ENCODE measurements at regions not wholly inside any gene's neighbourhood (a gene's known extent, or its start where the extent isn't known, plus 50 kb on each side); places are given as distances from the start of the nearest gene placed in this dataset.

DNA sequence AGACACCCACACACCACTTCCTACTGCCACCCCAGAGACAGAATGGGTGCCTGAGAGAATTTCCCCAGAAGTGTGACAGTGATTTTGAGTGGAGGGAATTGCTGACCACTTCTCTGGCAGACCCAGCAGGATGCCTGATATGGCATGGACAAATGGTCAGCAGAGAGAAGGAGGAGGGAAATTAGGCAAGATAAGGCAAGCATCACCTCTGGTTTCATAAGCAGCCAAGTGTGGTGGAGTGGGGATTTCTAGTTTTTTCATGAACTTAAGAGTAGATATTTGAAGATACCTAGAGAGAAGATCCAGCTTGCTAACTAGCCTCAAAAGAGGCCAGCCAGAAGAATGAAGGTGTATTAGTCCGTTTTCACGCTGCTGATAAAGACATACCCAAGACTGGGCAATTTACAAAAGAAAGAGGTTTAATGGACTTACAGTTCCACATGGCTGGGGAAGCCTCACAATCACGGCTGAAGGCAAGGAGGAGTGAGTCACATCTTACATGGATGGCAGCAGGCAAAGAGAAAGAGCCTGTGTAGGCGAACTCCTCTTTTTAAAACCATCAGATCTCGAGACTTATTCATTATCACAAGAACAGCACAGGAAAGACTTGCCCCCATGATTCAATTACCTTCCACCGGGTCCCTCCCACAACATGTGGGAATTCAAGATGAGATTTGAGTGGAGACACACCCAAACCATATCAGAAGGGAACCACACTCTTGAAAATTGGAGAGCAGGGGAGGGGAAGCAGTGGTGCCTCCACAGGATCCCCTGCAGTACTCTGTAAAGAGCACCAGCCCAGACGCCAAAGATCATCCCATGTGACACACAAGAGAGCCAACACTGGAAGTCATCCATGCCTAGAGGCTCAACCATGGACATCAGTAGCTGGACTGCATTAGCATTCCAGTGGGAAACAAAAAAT, 64.2 kb downstream of the RBM43 start:
- H3K4me1 ChIP-seq: no peaks in the 10 kb centered on the region
- no peaks in the 10 kb centered on the region for H3K27me3 ChIP-seq (ENCODE audit: low read depth)
- H3K36me3 ChIP-seq (replicated peaks): no peaks in the 10 kb centered on the region
- no peak for DNase-seq (ENCODE audit: low spot score in 2 of 2)
- in situ Hi-C loops (cut with MboI; ENCODE audit: low sequenced_read_pairs): no loop called here
- H3K9me3 ChIP-seq: no peaks in the 10 kb centered on the region
- H3K4me3 ChIP-seq: no peak overlapping the region

DNA sequence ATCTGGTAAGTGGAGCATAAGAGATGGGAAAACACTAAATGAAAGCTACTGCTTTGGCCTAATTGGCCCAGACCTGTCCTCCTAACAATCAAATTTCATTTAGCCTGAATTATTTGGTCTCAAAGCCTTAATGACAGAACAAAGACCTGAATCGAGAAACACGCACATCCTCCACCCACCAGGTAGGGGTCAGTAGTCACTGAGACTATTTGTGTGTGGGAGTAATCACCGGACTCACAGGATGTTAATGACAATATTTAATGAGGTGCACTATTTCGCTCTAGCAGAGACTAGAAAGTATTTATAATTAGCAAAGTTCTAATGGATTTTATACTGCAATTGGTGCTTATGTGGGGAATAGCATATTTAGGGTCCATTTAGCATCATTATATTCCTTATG, 68.1 kb downstream of the RBM43 start:
- Histone ChIP-seq H3K9me3 (no peaks in the 10 kb centered on the region), H3K27me3 (ENCODE audit: low read depth) (no peaks in the 10 kb centered on the region), H3K36me3 (replicated peaks) (no peaks in the 10 kb centered on the region), H3K4me3 (no peak overlapping the region), H3K4me1 (no peaks in the 10 kb centered on the region)
- in situ Hi-C loops (cut with MboI; ENCODE audit: low sequenced_read_pairs): no loop called here
- DNase-seq (ENCODE audit: low spot score in 2 of 2): no peak

DNA sequence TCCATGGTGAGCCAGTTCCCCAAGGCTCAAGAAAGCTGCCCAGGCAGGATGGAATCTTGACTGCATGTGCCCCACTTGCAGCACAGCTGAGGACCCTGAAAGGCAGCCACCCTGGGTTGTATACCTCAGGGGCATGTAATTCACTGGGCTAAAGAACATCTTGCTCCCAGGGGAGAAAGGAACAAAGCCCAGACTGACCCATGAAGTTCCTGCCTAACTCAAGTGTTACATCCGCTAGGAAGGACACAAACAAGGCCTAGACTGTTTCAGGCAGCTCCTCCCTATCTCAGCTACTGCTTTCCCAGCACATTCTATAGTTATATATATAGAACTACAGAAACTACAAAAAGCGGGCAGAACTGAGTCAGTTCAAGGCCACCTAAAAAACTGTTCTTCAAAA, 69.0 kb downstream of the RBM43 start:
- Histone ChIP-seq H3K36me3 (replicated peaks) (no peaks in the 10 kb centered on the region), H3K4me3 (no peak overlapping the region), H3K9me3 (no peaks in the 10 kb centered on the region), H3K27me3 (ENCODE audit: low read depth) (no peaks in the 10 kb centered on the region), H3K4me1 (no peaks in the 10 kb centered on the region)
- DNase-seq (ENCODE audit: low spot score in 2 of 2): no peak
- in situ Hi-C loops (cut with MboI; ENCODE audit: low sequenced_read_pairs): no loop called here

DNA sequence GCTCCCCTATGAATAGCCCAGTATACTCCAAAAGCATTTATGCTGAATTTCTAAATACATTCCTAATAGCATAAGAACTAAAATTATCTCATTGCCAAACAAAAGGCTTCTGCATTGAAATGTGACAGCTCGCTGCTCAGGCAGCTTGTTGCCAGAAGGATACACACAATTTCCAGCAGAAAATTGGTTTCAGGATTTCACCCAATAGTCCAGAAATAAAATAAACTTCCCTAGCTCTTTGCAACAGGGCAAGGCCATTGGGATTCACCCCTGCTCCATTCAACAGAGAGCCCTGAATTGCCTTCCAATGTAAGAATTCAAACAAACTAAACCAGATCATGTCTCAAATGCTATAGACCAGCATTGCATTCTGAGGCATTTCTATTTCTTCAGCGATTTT, 70.7 kb downstream of the RBM43 start:
- in situ Hi-C loops (cut with MboI; ENCODE audit: low sequenced_read_pairs): no loop called here
- no peak for DNase-seq (ENCODE audit: low spot score in 2 of 2)
- H3K4me1 ChIP-seq: no peaks in the 10 kb centered on the region
- no peak overlapping the region for H3K4me3 ChIP-seq
- H3K36me3 ChIP-seq (replicated peaks): no peaks in the 10 kb centered on the region
- no peaks in the 10 kb centered on the region for H3K9me3 ChIP-seq
- H3K27me3 ChIP-seq (ENCODE audit: low read depth): no peaks in the 10 kb centered on the region

DNA sequence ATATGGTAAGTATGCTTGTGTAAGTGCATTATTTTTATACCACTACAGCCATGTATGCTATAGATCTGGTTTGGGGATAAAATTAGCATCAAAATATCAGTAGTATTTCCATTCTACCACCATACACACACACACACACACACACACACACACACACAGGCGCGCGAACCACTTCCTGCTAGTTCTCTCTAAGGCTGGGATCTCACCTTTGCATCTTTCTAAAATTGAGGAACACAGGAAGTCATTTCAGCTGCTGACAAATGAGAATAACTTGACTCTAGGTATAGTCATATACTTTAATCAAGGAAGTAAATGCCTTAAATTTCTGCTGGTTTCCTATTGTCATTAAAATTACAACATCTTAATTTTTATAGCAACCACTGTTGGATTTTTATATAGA, 72.5 kb downstream of the RBM43 start:
- Histone ChIP-seq H3K4me3 (no peak overlapping the region), H3K27me3 (ENCODE audit: low read depth) (no peaks in the 10 kb centered on the region), H3K36me3 (replicated peaks) (no peaks in the 10 kb centered on the region), H3K4me1 (no peaks in the 10 kb centered on the region), H3K9me3 (no peaks in the 10 kb centered on the region)
- in situ Hi-C loops (cut with MboI; ENCODE audit: low sequenced_read_pairs): no loop called here
- no peak for DNase-seq (ENCODE audit: low spot score in 2 of 2)

DNA sequence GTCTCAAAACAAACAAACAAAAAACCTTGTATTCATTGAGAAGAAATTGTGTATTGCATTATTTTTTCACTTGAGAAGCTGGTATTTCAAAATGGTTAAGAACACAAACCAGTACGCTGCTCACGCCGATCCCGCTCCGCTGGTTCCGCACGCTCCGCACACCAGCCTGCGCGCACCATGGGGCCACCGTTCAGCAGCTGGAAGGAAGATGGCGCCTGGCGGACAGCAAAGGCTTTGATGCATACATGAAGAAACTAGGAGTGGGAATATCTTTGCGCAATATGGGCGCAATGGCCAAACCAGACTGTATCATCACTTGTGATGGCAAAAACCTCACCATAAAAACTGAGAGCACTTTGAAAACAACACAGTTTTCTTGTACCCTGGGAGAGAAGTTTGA, 75.7 kb downstream of the RBM43 start:
- H3K4me3 ChIP-seq: no peak overlapping the region
- H3K4me1 ChIP-seq: peaks cover 12% of the 10 kb centered on the region
- H3K27me3 ChIP-seq (ENCODE audit: low read depth): no peaks in the 10 kb centered on the region
- DNase-seq (ENCODE audit: low spot score in 2 of 2): no peak
- H3K36me3 ChIP-seq (replicated peaks): no peaks in the 10 kb centered on the region
- no peaks in the 10 kb centered on the region for H3K9me3 ChIP-seq
- in situ Hi-C loops (cut with MboI; ENCODE audit: low sequenced_read_pairs): no loop called here

DNA sequence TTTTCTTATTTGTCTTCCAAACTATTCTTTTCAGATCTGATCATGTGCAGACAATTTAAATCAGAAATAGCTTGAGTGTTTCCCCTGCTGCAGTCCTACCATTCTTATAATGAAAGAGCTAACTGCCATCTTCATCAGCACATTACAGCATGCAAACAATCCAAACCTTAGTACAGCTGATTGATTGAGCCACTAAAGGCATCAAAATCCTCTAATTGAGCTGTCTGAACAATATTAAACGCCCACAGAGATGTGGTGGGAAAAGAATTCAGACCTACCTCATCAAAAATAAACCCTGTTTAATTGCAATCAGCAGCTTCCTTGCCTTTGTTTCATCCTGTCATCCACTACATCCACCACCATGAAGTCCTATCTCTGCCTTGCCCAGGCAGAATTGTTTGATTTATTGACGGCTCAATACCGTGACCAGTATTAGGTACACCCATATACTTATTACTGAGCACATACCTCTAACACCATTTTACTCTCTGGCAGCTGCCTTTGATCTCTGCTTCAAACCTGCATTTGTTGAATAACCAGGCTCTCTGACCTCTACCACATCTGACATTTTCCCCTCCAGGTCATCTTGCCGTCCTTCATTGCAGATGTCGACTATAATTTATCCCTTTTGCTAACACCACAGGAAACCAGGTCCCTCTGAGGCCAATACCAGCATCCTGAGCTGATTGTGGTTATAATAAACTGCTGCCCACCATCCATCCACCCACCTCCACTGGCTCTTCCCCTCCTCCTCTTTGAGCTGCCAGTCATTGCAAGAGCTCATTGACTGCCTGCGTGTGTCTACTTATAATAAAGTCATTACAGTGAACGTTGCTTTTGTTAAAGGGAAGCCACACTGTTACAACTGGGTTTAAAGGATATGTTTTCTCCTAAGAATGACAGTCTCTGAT, 78.5 kb downstream of the RBM43 start:
- Histone ChIP-seq H3K4me3 (no peak overlapping the region), H3K4me1 (peaks cover 24% of the 10 kb centered on the region), H3K36me3 (replicated peaks) (no peaks in the 10 kb centered on the region), H3K9me3 (no peaks in the 10 kb centered on the region), H3K27me3 (ENCODE audit: low read depth) (no peaks in the 10 kb centered on the region)
- in situ Hi-C loops (cut with MboI; ENCODE audit: low sequenced_read_pairs): no loop called here
- DNase-seq (ENCODE audit: low spot score in 2 of 2): no peak

DNA sequence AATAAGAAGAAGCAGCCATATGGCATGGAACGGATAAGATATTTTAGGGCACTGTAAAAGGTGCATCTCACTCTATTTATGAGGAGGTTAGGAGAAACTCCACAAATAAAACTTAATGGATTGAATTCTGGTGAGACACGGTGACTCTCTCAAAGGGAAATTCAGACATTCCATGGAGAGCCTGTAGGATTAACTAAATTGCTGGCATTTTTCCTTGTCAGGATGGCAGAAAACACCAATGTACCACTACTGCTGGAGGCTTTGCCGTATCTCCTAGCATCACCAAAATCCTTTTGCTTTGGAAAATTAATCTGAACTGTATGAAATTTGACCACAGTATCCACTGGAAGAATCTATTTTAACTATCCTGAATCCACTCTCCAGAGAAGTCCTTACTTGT, 79.3 kb downstream of the RBM43 start:
- no peaks in the 10 kb centered on the region for H3K27me3 ChIP-seq (ENCODE audit: low read depth)
- peaks cover 31% of the 10 kb centered on the region for H3K4me1 ChIP-seq
- H3K36me3 ChIP-seq (replicated peaks): no peaks in the 10 kb centered on the region
- H3K9me3 ChIP-seq: no peaks in the 10 kb centered on the region
- in situ Hi-C loops (cut with MboI; ENCODE audit: low sequenced_read_pairs): no loop called here
- no peak overlapping the region for H3K4me3 ChIP-seq
- no peak for DNase-seq (ENCODE audit: low spot score in 2 of 2)

DNA sequence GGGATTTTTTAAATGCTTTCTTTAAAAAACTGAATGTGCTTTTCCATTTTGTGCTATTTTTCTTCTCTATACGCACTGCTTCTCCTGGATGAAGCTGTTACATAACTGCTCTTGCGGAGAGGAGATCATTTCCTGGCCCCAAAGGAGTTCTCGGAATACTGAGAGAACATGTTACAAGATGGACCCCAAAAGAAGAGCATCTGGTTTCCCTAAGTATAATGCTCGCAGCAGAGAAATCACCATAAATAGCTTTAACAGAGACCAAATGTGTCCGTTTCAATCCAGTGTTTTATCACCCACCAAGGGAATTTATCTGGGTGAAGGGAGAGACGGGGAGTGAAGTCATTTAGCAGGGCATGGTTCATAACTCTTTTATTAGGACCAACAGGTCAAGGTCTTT, 80.1 kb downstream of the RBM43 start:
- H3K4me1 ChIP-seq: peaks cover 32% of the 10 kb centered on the region
- in situ Hi-C loops (cut with MboI; ENCODE audit: low sequenced_read_pairs): no loop called here

DNA sequence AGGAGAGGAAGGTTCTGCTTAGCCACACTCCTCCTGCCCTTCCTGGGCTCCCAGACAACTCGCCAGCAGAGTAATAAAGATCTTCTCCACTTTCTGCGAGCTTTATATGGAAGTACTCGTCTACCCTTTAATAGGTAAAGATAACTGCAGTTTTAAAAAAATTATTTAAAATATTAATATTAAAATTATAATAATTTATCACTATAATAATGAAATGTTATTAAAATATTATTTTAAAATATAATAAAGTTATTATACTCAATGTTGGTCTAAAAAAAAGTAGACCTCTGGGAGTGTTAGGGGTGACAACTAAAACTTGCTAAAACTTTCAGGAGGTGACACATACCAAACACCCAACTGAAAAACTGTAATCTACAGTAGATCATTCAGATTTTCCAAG, 81.5 kb downstream of the RBM43 start:
- no peaks in the 10 kb centered on the region for H3K36me3 ChIP-seq (replicated peaks)
- no peaks in the 10 kb centered on the region for H3K27me3 ChIP-seq (ENCODE audit: low read depth)
- peaks cover 32% of the 10 kb centered on the region for H3K4me1 ChIP-seq
- in situ Hi-C loops (cut with MboI; ENCODE audit: low sequenced_read_pairs): no loop called here
- H3K4me3 ChIP-seq: no peak overlapping the region
- H3K9me3 ChIP-seq: no peaks in the 10 kb centered on the region
- no peak for DNase-seq (ENCODE audit: low spot score in 2 of 2)

More for the DNA sequence above, 80.1 kb downstream of the RBM43 start:
- H3K4me3 ChIP-seq: no peak overlapping the region
- no peak for DNase-seq (ENCODE audit: low spot score in 2 of 2)
- no peaks in the 10 kb centered on the region for H3K9me3 ChIP-seq
- no peaks in the 10 kb centered on the region for H3K36me3 ChIP-seq (replicated peaks)
- no peaks in the 10 kb centered on the region for H3K27me3 ChIP-seq (ENCODE audit: low read depth)

DNA sequence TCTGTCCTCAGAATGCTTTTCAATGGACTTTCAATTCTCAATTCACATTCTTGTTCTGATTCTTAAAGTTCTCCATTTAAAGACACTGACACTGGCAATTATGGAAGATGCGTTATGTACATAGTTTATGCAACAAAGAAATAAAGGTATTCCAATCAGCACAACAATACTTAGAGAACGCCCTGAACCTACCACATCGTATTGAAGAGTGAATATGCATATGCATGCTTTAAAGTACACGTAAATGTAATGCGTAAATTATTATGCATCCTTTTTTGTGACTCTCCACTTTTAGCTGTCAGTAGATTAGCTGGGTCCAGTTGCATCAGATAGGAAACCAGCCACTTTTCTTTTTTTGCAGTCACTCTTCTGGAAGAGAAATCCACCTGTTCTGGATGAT, 83.5 kb downstream of the RBM43 start:
- Histone ChIP-seq H3K9me3 (no peaks in the 10 kb centered on the region), H3K36me3 (replicated peaks) (no peaks in the 10 kb centered on the region), H3K4me3 (no peak overlapping the region), H3K4me1 (peaks cover 32% of the 10 kb centered on the region), H3K27me3 (ENCODE audit: low read depth) (no peaks in the 10 kb centered on the region)
- peak; percentile 12 to 94 for DNase-seq (ENCODE audit: low spot score in 2 of 2)
- in situ Hi-C loops (cut with MboI; ENCODE audit: low sequenced_read_pairs): no loop called here

DNA sequence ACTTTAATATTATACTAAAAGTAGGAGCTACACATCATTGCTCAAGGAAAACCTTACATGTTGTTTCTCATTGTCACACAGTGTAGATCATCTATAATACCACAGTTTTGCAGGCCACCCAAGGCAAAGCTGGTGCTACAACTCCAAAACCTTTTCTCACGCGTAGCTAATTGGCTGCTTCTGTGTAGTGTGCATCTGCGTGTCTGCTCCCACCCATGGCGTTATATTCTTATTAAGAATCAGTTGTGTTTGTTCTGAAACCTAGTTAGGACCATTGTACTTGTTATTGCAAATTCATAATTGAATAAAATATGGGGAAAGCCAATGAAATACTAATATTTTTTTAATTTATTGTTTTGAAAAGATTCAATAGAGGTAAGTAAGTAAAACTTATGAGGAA, 83.9 kb downstream of the RBM43 start:
- in situ Hi-C loops (cut with MboI; ENCODE audit: low sequenced_read_pairs): no loop called here
- H3K36me3 ChIP-seq (replicated peaks): no peaks in the 10 kb centered on the region
- H3K27me3 ChIP-seq (ENCODE audit: low read depth): no peaks in the 10 kb centered on the region
- H3K9me3 ChIP-seq: no peaks in the 10 kb centered on the region
- H3K4me3 ChIP-seq: no peak overlapping the region
- peak; percentile 40 to 53 for DNase-seq (ENCODE audit: low spot score in 2 of 2)
- H3K4me1 ChIP-seq: peaks cover 32% of the 10 kb centered on the region

DNA sequence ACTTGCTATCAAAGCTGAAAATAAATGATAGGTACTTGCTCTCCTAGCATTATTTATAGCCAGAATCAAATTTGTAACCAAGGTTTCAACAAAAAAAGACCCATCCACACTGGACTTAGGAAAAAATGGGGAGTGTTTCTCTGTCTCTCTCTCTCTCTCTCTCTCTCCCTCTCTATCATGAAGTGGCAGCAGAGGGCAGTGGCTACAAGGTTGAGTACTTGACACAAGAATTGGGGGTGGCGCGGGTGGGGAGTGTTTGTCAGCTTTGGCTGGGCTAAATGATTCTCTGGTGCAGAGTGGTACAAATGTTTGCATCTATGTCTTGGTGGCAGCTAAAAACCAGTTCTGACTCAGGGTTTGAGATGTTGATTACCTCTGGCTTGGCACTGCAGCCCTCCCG, 85.0 kb downstream of the RBM43 start:
- in situ Hi-C loops (cut with MboI; ENCODE audit: low sequenced_read_pairs): no loop called here

DNA sequence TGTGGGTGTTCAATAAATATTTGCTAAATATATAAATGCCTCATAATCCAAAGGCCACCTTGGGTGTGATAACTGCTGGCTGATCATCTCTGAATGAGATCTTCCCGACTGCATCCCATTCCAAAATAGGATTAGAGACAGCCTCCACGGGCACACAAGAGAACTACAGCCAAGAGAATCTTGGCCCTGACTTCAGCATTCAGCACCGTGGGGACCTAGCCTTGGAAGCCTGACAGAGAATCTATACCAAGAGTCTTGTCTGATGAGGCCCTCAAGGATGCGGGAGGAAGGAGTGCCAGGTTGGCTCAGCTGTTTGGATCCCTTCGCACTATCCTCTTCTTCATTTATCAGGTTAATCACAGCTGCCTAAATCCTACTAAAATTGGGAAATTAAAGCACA, 85.8 kb downstream of the RBM43 start:
- no peak for DNase-seq (ENCODE audit: low spot score in 2 of 2)
- no peaks in the 10 kb centered on the region for H3K36me3 ChIP-seq (replicated peaks)
- H3K27me3 ChIP-seq (ENCODE audit: low read depth): no peaks in the 10 kb centered on the region
- in situ Hi-C loops (cut with MboI; ENCODE audit: low sequenced_read_pairs): no loop called here
- peaks cover 18% of the 10 kb centered on the region for H3K4me1 ChIP-seq
- H3K9me3 ChIP-seq: no peaks in the 10 kb centered on the region
- H3K4me3 ChIP-seq: no peak overlapping the region

More for the DNA sequence above, 85.0 kb downstream of the RBM43 start:
- H3K36me3 ChIP-seq (replicated peaks): no peaks in the 10 kb centered on the region
- no peak overlapping the region for H3K4me3 ChIP-seq
- peak in 1 of 2 experiments; percentile 25 for DNase-seq (ENCODE audit: low spot score in 2 of 2)
- peaks cover 26% of the 10 kb centered on the region for H3K4me1 ChIP-seq
- H3K27me3 ChIP-seq (ENCODE audit: low read depth): no peaks in the 10 kb centered on the region
- no peaks in the 10 kb centered on the region for H3K9me3 ChIP-seq
